ENCODE measurements at regions not wholly inside any gene's neighbourhood (a gene's known extent, or its start where the extent isn't known, plus 50 kb on each side); places are given as distances from the start of the nearest gene placed in this dataset.
A peak's percentile ranks its signal among the peaks of the same experiment; 100 is the strongest.

- DNase-seq = no peak
Observed at GRCh38 chr15:98562331-98562937, 85.9 kb upstream of the IGF1R start.

GRCh38 chr15:98565566-98565965 lies 82.8 kb upstream of the IGF1R start:
- DNase-seq = no peak

- no peak for DNase-seq
Observed at GRCh38 chr15:98567951-98568350, 80.4 kb upstream of the IGF1R start.

GRCh38 chr15:98568382-98569017 lies 79.8 kb upstream of the IGF1R start:
- peak; percentile 19 for DNase-seq

GRCh38 chr15:98570119-98570518 lies 78.2 kb upstream of the IGF1R start:
- DNase-seq = no peak

GRCh38 chr15:98580572-98580971 lies 67.8 kb upstream of the IGF1R start:
- DNase-seq = no peak

GRCh38 chr15:98581715-98582114 lies 66.6 kb upstream of the IGF1R start:
- DNase-seq = no peak

- DNase-seq = no peak
Observed at GRCh38 chr15:98582900-98583554, 65.3 kb upstream of the IGF1R start.

- no peak for DNase-seq
Observed at GRCh38 chr15:98583771-98584430, 64.4 kb upstream of the IGF1R start.

GRCh38 chr15:98586066-98586465 lies 62.3 kb upstream of the IGF1R start:
- no peak for DNase-seq

GRCh38 chr15:98592136-98592535 lies 56.2 kb upstream of the IGF1R start:
- no peak for DNase-seq

GRCh38 chr15:98596131-98596530 lies 52.2 kb upstream of the IGF1R start:
- no peak for DNase-seq

- no peak for DNase-seq
Observed at GRCh38 chr15:98596885-98597392, 51.4 kb upstream of the IGF1R start.

- DNase-seq = no peak
Observed at GRCh38 chr15:98597666-98598065, 50.7 kb upstream of the IGF1R start.

All from dermis blood vessel endothelial cell (primary cell).